Kidney epithelial cell (primary cell): ENCODE measurements at regions not wholly inside any gene's neighbourhood (a gene's known extent, or its start where the extent isn't known, plus 50 kb on each side); places are given as distances from the start of the nearest gene placed in this dataset.

Source experiments
- DNase-seq: peaks from one replicate; pipeline ENCODE4 v3.0.0-alpha.2; 2010; ENCODE audit warnings: low read depth
- H3K27me3 ChIP-seq: 2 replicates; pipeline ENCODE4 v1.6.0; 2011; ENCODE audit warnings: low read length; ENCODE audit not compliant: control insufficient read depth, insufficient read depth
- H3K36me3 ChIP-seq: 2 replicates; pipeline ENCODE4 v1.5.1; 2011; ENCODE audit warnings: low read length; ENCODE audit not compliant: control insufficient read depth, insufficient read depth
- H3K4me3 ChIP-seq: 2 replicates; pipeline ENCODE4 v1.5.1; 2011; ENCODE audit warnings: low read depth, mild to moderate bottlenecking, control low read depth, low read length
- CTCF ChIP-seq: IDR thresholded peaks from 2 replicates; pipeline ENCODE4 v1.5.1; 2011; ENCODE audit warnings: mild to moderate bottlenecking, moderate library complexity, low read length, control low read depth, inconsistent platforms; ENCODE audit not compliant: insufficient read depth, poor library complexity, severe bottlenecking

- H3K4me3 ChIP-seq, result no peak overlapping the region
- DNase-seq, result no peak
- no peak for TF ChIP-seq CTCF
- H3K27me3 ChIP-seq, result no peaks in the 10 kb centered on the region
- H3K36me3 ChIP-seq, result no peaks in the 10 kb centered on the region
These were observed 581.4 kb upstream of the MMS22L start for GRCh38 chr6:97864366-97864765.

- Histone ChIP-seq H3K4me3 (no peak overlapping the region), H3K36me3 (no peaks in the 10 kb centered on the region), H3K27me3 (no peaks in the 10 kb centered on the region)
- TF ChIP-seq CTCF, result no peak
- DNase-seq, result no peak
These were observed 581.8 kb upstream of the MMS22L start for GRCh38 chr6:97864826-97865225.

- TF ChIP-seq CTCF, result no peak
- no peak for DNase-seq
- H3K4me3 ChIP-seq, result no peak overlapping the region
These were observed 582.6 kb upstream of the MMS22L start for GRCh38 chr6:97865612-97866011.

GRCh38 chr6:97866616-97867015 is 583.6 kb upstream of the MMS22L start:
- no peak overlapping the region for H3K4me3 ChIP-seq
- no peaks in the 10 kb centered on the region for H3K36me3 ChIP-seq
- TF ChIP-seq CTCF, result no peak
- H3K27me3 ChIP-seq, result no peaks in the 10 kb centered on the region
- no peak for DNase-seq

More at GRCh38 chr6:97865612-97866011, 582.6 kb upstream of the MMS22L start:
- no peaks in the 10 kb centered on the region for H3K27me3 ChIP-seq
- no peaks in the 10 kb centered on the region for H3K36me3 ChIP-seq

- no peak for DNase-seq
- H3K36me3 ChIP-seq, result no peaks in the 10 kb centered on the region
- TF ChIP-seq CTCF, result no peak
- no peaks in the 10 kb centered on the region for H3K27me3 ChIP-seq
- no peak overlapping the region for H3K4me3 ChIP-seq
These were observed 584.2 kb upstream of the MMS22L start for GRCh38 chr6:97867177-97867576.

- TF ChIP-seq CTCF, result no peak
- H3K4me3 ChIP-seq, result no peak overlapping the region
- DNase-seq, result no peak
- H3K36me3 ChIP-seq, result no peaks in the 10 kb centered on the region
- H3K27me3 ChIP-seq, result no peaks in the 10 kb centered on the region
These were observed 587.3 kb upstream of the MMS22L start for GRCh38 chr6:97870273-97870672.
